ENCODE measurements at regions not wholly inside any gene's neighbourhood (a gene's known extent, or its start where the extent isn't known, plus 50 kb on each side); places are given as distances from the start of the nearest gene placed in this dataset.

DNA sequence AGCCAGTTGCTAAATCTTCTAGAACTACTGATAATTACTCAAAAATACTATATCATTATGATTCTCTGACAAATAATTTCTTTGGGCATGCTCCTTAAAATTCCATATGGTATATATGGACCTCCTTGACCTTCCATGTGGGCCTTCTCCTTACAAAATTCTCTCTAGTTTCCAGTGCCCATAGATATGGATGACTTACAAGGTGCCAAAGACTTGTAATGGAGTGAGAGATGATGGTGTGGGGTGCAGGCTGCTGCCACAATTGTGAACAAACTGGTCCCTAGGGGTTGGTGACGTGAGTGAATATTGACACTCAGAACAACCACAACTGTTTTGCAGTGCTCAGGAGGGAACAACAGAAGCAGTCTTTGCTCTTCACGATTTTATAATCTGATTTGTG is 378.9 kb downstream of the SNAPC1 start:
- no peak for DNase-seq (ENCODE audit: low read depth in 2 of 3, low spot score in 1 of 3)

DNA sequence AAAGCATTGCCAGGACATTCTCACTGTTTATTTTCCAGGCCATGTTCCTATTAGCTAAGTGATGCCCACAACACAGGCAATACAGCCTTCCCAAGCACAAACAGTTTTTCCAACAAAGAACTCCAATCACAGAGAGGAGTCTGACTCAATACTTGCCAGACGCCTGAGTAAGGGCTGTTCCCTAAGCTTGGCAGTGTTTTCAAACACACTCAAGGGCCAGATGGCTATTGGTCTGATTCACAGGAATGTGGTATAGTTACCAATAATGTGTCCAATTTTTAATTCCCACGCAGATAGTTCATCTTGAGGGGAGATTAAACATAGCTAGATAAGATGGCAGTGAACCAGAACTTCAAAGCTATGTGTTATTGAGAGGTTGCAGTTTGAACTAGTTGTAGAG is 381.0 kb downstream of the SNAPC1 start:
- no peak for DNase-seq (ENCODE audit: low read depth in 2 of 3, low spot score in 1 of 3)

- no peak for DNase-seq (ENCODE audit: low read depth in 2 of 3, low spot score in 1 of 3)
Observed at GRCh38 chr14:62144863-62145262, 382.6 kb downstream of the SNAPC1 start.

- DNase-seq (ENCODE audit: low read depth in 2 of 3, low spot score in 1 of 3), result no peak
Observed at GRCh38 chr14:62146030-62146429, 383.8 kb downstream of the SNAPC1 start.

DNA sequence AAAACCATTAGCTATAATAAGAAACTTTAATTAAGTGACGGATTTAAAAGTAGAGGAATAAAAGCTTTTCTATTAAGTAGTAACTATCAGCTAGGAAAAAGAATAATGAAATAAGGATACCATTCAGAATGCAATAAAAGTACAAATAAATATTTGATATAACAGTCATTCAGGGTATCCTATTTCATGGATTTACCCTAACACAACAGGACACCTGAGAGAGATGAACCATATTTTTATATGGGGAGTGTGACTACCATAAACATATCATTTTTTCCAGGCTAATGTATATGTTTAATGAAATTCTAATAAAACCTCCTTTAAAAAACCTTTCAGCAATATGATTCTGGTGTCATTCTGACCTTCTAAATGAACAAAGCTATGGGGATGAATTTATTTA is 393.8 kb downstream of the SNAPC1 start:
- DNase-seq (ENCODE audit: low read depth in 2 of 3, low spot score in 1 of 3), result no peak

- DNase-seq (ENCODE audit: low read depth in 2 of 3, low spot score in 1 of 3), result no peak
Observed at GRCh38 chr14:62158779-62159178, 396.6 kb downstream of the SNAPC1 start.

DNA sequence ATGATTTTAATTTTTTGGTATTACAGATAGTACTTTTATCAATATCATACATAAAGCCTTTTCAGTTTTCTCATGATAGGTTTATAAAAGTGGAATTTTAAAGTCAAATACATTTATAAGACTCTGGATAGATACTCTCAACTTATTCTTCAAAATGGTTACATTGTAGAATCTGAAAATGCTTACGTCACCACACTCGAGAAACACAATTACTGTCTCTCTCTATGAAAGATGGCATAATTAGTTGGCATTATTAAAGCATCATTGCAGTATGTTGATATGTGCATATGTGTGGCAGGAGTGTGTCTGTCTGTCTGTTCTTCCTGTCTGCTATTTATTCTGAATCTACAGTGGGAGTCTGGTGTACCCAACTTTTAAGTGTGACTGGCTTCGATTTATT is 397.1 kb downstream of the SNAPC1 start:
- DNase-seq (ENCODE audit: low read depth in 2 of 3, low spot score in 1 of 3), result no peak

GRCh38 chr14:62162998-62163589 is 400.9 kb downstream of the SNAPC1 start:
- no peak for DNase-seq (ENCODE audit: low read depth in 2 of 3, low spot score in 1 of 3)

GRCh38 chr14:62168564-62169155 is 406.4 kb downstream of the SNAPC1 start:
- DNase-seq (ENCODE audit: low read depth in 2 of 3, low spot score in 1 of 3), result no peak

DNA sequence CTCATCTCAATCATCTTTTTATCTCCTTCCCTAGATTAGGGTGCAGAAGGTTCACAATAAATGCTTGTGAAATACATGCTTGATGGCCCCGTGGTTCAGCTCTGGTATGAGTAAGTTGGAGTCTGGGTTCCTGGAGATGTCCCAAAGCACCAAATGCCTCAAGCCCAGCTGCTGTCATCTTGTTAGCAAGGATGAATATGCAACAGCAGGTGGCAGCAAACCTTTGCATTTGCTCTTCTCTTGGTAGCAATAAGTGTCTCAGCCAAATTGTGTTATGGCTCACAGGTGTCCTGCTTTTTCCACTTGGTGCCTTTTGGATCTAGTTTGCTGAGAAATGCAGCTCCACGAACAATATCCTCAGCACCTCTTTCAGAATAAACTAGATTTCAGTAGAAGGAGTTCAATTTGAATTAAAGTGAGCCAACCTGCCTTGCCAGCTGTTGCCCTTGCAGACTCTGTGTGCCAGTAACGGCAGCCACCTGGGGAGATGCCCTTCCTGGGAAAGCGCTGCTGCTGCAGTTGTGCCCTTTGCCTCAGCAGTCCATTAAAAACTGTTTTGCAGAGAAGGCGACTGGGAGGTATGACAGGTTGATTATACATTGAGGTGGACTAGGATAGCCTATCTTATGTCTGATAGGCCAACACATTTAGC is 417.3 kb downstream of the SNAPC1 start:
- DNase-seq (ENCODE audit: low read depth in 2 of 3, low spot score in 1 of 3), result peak in 1 of 3 donors; percentile 1

DNA sequence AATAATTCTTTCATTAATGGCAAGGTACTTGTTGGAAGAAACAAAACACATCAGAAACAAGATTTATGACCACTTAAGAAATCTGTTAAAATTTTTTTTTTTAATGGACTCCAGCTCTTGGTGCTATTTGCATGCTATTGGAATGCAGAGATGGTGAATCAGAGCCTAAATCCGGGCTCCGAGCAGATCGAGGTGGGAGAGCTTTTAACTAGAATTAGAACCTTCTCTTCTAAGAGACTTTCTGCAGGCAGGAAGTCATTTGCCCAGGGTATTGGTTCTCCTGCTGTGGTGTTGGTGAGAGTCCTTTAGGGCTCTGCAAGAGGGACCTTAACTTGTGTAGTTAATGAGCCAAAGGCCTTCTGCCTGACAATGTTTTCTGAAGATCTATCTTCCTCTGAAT is 419.4 kb downstream of the SNAPC1 start:
- DNase-seq (ENCODE audit: low read depth in 2 of 3, low spot score in 1 of 3), result no peak

DNA sequence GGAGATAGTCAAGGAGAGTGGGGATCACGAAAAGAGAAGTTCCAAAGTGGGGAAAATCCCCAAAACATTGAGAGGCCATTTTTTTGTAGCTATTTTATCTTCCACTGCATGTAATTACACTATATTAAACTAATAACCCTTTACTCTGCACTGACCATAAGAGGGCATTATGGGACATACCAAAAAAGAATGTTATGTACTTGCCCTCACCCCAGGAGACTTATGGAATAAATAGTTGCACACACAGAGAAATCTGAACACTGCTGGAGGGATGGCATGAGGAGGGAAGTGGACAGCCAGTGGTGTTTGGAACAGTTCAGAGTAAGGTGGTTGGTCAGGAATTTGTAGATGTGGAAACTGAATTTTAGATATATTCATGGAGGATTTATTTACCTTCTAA is 422.9 kb downstream of the SNAPC1 start:
- no peak for DNase-seq (ENCODE audit: low read depth in 2 of 3, low spot score in 1 of 3)

- DNase-seq (ENCODE audit: low read depth in 2 of 3, low spot score in 1 of 3), result no peak
Observed at GRCh38 chr14:62187265-62187664, 425.0 kb downstream of the SNAPC1 start.

DNA sequence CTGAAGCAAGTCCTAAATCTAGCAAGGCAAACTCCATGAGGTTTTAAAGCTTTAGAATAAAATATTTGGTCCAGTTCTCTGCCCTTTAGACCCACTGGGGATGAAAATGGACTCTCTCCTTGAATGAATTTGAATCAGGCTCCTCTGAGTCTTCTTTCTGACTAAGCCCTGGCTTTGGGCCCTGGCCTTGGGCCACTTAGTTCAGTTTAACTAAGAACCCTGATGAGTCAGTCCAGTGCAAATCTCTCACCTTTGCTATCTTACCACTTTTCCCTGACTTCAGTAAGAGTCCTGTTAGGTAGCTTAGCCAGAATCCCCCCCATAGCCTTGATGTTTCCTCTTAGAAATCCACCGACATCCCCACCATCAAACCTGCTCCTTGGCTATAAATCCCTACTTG is 427.5 kb downstream of the SNAPC1 start:
- DNase-seq (ENCODE audit: low read depth in 2 of 3, low spot score in 1 of 3), result no peak

DNA sequence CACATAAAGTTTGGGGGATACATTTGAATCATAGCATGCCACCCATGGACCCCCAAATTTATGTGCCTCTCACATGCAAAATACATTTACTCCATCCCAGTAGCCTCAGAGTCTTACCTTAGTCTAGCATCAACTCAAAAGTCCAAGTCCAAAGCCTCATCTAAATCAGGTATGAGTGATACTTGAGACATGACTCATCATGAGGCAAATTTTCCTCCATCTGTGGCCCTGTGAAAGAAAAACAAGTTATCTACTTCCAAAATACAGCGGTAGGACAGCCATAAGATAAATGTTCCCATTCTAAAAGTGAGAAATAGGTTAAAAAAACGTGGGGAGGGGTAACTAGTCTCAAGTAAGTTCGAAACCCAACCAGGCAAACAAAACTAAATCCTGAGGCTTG is 444.2 kb downstream of the SNAPC1 start:
- DNase-seq (ENCODE audit: low read depth in 2 of 3, low spot score in 1 of 3), result no peak

- no peak for DNase-seq (ENCODE audit: low read depth in 2 of 3, low spot score in 1 of 3)
Observed at GRCh38 chr14:62209287-62209899, 447.2 kb downstream of the SNAPC1 start.

DNA sequence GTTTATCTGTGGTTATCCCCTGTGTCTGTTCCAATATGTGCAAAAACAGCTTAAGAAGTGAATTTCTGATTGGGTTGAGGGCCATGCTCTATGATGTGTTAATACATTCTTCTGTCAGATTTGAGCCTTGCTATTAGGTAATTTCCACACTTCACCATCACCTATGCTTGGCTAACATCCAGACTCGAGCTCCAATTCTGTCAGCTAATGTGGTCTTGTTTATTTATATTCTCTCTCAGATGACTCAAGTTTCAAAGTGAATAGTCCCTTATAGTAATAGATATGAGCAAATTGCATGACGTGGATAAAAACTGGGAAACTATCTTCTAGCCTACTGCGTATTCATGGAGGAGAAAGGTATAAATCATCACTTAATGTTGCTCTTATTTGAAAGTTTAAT is 451.3 kb downstream of the SNAPC1 start:
- no peak for DNase-seq (ENCODE audit: low read depth in 2 of 3, low spot score in 1 of 3)

DNA sequence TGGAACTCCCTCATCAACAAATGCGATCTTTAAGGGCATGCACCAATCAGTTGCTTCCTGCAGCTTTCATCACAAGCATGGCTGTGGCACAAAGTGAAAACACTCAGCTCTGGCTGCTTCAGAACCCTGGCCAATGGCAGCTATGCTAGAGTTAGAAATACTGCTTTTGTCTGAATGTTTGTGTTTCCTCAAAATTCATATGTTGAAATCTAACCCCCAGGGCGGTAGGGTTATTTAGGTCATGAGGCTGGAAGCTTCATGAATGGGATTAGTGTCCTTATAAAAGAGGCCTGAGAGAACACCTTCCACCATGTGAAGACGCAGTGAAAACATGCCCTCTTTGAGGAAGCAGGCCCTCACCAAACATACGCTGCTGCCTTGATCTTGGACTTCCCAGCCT is 453.9 kb downstream of the SNAPC1 start:
- DNase-seq (ENCODE audit: low read depth in 2 of 3, low spot score in 1 of 3), result no peak

DNA sequence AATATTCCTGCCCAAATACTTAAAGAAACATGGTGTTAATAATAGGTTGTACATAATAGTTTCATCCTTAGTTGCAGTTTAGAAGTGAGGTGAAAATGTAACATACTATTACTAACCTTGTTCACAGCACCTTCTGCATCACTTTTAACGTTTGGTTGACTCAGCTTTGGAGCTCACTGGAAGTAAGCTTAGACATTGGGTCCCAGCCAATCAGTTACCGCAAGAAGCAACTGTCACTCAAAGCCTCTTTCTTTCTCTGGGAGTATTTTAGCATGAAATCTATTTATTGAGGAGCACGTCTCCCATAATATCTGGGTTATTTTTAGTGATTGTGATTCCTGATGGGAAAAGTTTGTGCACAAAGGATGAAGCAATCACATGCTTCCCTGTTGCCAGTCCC is 472.6 kb downstream of the SNAPC1 start:
- DNase-seq (ENCODE audit: low read depth in 2 of 3, low spot score in 1 of 3), result no peak

DNA sequence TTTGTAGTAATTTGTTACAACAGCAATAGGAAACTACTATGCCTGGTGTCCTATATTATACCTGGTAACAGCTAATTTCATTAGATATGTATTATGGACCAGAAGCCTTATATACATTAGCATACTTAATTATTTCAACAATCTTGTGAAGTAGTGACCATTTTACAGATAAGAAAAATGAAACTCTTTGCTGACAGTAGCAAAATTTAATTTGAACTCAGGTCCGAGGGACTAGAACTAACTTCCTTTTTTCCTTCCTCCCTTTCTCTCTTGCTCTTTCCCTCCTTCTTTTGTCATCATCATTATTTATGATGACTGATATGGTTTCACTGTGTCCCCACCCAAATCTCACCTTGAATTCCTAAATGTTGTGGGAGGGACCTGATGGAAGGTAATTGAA is 482.0 kb downstream of the SNAPC1 start:
- no peak for DNase-seq (ENCODE audit: low read depth in 2 of 3, low spot score in 1 of 3)

DNA sequence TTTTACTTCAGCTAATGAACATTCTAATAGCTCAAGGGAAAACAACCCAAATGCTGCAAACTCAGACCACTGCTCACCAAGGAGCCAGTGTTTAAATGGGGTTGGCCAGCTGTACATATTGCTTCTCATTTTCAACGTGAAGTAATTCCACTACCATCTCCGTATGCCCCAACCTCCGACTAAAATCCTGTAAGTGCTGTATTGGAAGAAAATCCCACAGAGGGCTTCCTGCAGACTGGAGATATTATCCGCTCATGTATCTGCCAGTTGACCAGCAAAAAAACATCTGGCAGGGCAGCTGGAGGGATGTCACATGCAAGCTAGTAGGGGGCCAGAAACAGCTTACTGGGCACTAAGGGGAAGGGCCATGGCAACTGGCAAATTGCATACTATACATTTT is 485.0 kb downstream of the SNAPC1 start:
- no peak for DNase-seq (ENCODE audit: low read depth in 2 of 3, low spot score in 1 of 3)

DNA sequence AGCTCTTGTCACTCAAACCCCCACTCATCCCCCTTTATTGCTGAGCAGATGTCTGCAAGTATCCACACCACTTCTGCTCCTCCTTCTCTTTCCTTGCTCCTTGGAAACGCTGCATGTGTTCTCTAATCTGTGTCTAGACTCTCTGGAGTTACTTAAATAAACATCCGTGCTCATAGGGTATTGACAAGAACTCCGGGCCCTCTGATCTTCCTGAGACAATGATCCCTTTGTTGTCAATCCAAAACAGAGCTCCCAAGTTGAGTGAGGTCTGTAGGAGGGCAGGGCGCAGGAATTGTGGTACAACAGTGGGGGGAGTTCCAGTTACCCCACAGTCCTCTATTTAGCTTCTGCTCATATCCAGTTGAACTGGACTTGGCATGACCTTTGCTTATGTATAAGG is 489.0 kb downstream of the SNAPC1 start:
- DNase-seq (ENCODE audit: low read depth in 2 of 3, low spot score in 1 of 3), result no peak

DNA sequence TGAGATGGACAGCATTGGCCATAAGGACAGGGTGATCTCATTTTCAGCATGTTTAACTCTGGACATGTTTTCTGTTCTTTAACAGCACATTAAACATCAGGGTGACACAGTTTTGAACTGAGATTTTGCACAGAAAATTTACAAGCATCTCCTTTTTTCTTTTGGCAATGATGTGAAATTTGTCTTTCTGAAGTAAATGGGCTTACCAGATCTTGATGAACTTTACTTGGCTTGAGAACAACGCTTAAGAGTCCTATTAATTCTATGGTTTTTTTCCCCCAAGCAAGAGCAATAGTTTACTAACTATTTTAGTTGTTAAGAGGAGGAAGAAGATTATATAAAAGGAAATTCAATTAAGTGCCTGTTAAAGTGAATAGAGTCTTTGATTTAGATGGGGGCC is 491.0 kb downstream of the SNAPC1 start:
- no peak for DNase-seq (ENCODE audit: low read depth in 2 of 3, low spot score in 1 of 3)

Data from stimulated activated CD4-positive, alpha-beta T cell treated with anti-CD3 and anti-CD28 coated beads, Interleukin-12 subunit alpha, Interleukin-12 subunit beta, amount 100 ng/mL, for 48 hours (primary cell).